ENCODE measurements at regions not wholly inside any gene's neighbourhood (a gene's known extent, or its start where the extent isn't known, plus 50 kb on each side); places are given as distances from the start of the nearest gene placed in this dataset.

DNA sequence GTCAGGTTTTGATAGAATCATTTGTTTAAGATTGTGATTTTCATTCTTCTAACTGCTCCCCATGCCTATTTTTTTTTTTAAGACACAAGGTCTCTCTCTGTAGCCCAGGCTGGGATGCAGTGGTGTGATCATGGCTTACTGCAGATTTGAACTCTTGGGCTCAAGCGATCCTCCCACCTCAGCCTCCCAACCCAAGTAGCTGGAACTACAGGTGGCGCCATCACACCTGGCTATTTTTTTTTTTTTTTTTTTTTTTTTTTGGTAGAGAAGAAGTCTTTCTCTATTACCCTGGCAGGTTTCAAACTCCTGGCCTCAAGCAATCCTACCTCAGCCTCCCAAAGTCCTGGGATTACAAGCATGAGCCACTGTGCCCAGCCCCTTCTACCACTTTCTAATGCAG lies 223.3 kb downstream of the CBLN1 start:
- ChIA-PET POLR2A (no interaction called here), CTCF (no interaction called here)
- H3K27ac ChIP-seq (ENCODE audit: low read depth in 2 of 2, low read length in 1 of 2), result no peak overlapping the region
- H3K9ac ChIP-seq, result no peak overlapping the region
- H3K27me3 ChIP-seq (ENCODE audit: insufficient read depth), result no peaks in the 10 kb centered on the region; the same call in 1 of the 2 replicates
- no peaks in the 10 kb centered on the region for H4K20me1 ChIP-seq (ENCODE audit: insufficient read depth)
- TF ChIP-seq GABPA (IDR thresholded peaks at IDR 0.05; ENCODE audit: low read depth) (no peak), SIN3A (IDR thresholded peaks at IDR 0.05; ENCODE audit: borderline replicate concordance, low read depth, low read length) (no peak), USF1 (IDR thresholded peaks at IDR 0.05; ENCODE audit: borderline replicate concordance, low read depth) (no peak), TCF12 (IDR thresholded peaks at IDR 0.05) (no peak), ZBTB33 (IDR thresholded peaks at IDR 0.05; ENCODE audit: borderline replicate concordance, low read depth) (no peak), JUND (IDR thresholded peaks at IDR 0.05) (no peak), NRF1 (IDR thresholded peaks at IDR 0.05; ENCODE audit: low read depth, low read length) (no peak), FOSL2 (IDR thresholded peaks at IDR 0.05; ENCODE audit: borderline replicate concordance, low read depth) (no peak), TAF1 (IDR thresholded peaks at IDR 0.05; ENCODE audit: borderline replicate concordance, low read depth, low read length) (no peak), POLR2AphosphoS5 (IDR thresholded peaks at IDR 0.05; ENCODE audit: low read depth, low read length) (no peak), RAD21 (IDR thresholded peaks at IDR 0.05; ENCODE audit: low read length) (no peak), CTCF (IDR thresholded peaks at IDR 0.05) (no peak), GATA2 (CRISPR knock-in tag; IDR thresholded peaks at IDR 0.05) (no peak), USF2 (IDR thresholded peaks at IDR 0.05; ENCODE audit: borderline replicate concordance, low read depth, low read length) (no peak)
- H3K4me3 ChIP-seq (ENCODE audit: low read depth in 2 of 2, low read length in 1 of 2), result no peak overlapping the region
- DNase-seq, result no peak
- no peaks in the 10 kb centered on the region; a peak in 1 of 4 replicates for H3K4me1 ChIP-seq (ENCODE audit: control insufficient read depth in 1 of 2, insufficient read depth in 2 of 2, low read depth in 1 of 2, low read length in 1 of 2)
- no peaks in the 10 kb centered on the region for H3F3A ChIP-seq (replicated peaks; ENCODE audit: insufficient read depth)
- no peaks in the 10 kb centered on the region for H3K79me2 ChIP-seq (ENCODE audit: insufficient read depth)
- no peak overlapping the region for H2AFZ ChIP-seq (ENCODE audit: low read depth)
- H3K36me3 ChIP-seq (replicated peaks in 1 of 2; ENCODE audit: control insufficient read depth in 1 of 2, insufficient read depth in 2 of 2, low read length in 1 of 2), result no peaks in the 10 kb centered on the region
- H3K9me2 ChIP-seq, result no peaks in the 10 kb centered on the region
- no peak overlapping the region for H3K4me2 ChIP-seq
- 20% methylated on average over 1 of the region's 2 CpGs for WGBS (ENCODE audit: low lambda C conversion rate)
- no peaks in the 10 kb centered on the region for H3K9me3 ChIP-seq
